Lower leg skin (tissue), 4 donors: ENCODE measurements at regions not wholly inside any gene's neighbourhood (a gene's known extent, or its start where the extent isn't known, plus 50 kb on each side); places are given as distances from the start of the nearest gene placed in this dataset.
A peak's percentile ranks its signal among the peaks of the same experiment; 100 is the strongest.

Experiments used
- DNase-seq, 2 donors: peaks; one replicate each; pipeline ENCODE4 v3.0.0-alpha.2; 2019; ENCODE audit warnings: low spot score in 2 of 2
- H3K4me3 ChIP-seq: fragments of 200-600 bp; sonication (generic); 2 replicates; pipeline ENCODE4 v1.5.1; 2017; ENCODE audit warnings: mild to moderate bottlenecking, low read depth; ENCODE audit not compliant: poor library complexity, severe bottlenecking
- POLR2A ChIP-seq, 2 donors: fragments of 450-650 bp; IDR thresholded peaks; one replicate each; pipeline ENCODE4 v1.6.1; 2016 to 2017; ENCODE audit warnings: antibody characterized with exemption in 2 of 2, mild to moderate bottlenecking in 1 of 2, moderate library complexity in 1 of 2
- whole genome bisulfite sequencing, 2 donors: methylation state at CpG; one replicate each; pipeline ENCODE4 v1.1.5; 2018; 5-methylcytosine and 5-hydroxymethylcytosine counted together
- intact Hi-C: fragments of 100-400 bp; cut with DNase I; formaldehyde crosslinking; loops from one replicate; pipeline ENCODE4 v1.15.0; 2023; ENCODE audit warnings: low total_unique reads
- TF ChIP-seq, protein P1 (sequence below), 3 donors: fragments of 450-650 bp; IDR thresholded peaks; one replicate each; pipeline ENCODE4 v1.5.1; 2016; ENCODE audit warnings: antibody characterized with exemption in 3 of 3, mild to moderate bottlenecking in 3 of 3, moderate library complexity in 2 of 3

DNA sequence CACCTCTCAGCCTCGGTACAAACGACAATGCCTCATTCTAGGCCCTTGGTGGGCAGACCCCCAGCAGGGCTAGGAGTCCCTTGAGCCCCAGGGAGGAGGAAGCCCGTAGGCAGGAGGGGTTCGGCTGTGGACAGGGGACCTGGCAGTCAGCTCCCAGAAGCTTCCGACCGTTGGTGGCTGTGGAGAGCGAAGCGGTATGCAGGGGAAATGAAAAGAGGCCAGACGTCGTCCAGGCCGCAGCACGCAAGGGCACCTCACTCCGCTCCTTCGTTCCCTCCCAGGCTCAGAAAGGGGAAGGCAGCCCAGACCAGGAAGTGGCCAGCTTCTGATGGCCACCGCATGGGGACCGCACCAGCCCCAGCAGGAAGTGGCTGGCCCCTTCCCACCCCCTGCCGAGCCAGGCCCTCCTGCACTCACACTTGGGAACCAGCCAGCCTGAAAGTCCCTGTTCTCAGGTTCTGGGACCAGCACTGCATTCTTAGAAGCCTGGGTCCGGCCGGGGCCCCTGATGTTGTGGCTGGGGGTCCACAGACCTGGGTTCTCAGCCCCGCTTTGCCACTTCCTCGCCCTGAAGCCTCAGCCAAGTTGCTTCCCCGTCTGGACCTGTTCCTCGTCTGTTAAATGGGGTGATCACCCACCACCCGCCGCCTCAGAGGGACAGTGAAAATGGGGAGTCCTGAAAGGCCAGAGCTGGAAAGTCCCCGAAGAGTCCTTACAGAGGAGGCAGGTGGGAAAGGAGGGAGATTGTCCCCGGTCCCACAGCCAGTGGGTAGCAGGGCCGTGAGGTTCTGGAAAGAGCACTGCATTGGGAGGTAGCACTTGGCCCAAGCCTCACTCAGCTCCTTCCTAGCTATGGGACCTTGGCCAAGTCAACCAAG lies 104.0 kb upstream of the RUNX3 start:
- no peak overlapping the region for H3K4me3 ChIP-seq
- TF ChIP-seq, protein P1, sequence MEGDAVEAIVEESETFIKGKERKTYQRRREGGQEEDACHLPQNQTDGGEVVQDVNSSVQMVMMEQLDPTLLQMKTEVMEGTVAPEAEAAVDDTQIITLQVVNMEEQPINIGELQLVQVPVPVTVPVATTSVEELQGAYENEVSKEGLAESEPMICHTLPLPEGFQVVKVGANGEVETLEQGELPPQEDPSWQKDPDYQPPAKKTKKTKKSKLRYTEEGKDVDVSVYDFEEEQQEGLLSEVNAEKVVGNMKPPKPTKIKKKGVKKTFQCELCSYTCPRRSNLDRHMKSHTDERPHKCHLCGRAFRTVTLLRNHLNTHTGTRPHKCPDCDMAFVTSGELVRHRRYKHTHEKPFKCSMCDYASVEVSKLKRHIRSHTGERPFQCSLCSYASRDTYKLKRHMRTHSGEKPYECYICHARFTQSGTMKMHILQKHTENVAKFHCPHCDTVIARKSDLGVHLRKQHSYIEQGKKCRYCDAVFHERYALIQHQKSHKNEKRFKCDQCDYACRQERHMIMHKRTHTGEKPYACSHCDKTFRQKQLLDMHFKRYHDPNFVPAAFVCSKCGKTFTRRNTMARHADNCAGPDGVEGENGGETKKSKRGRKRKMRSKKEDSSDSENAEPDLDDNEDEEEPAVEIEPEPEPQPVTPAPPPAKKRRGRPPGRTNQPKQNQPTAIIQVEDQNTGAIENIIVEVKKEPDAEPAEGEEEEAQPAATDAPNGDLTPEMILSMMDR (IDR thresholded peaks at IDR 0.05): no peak
- TF ChIP-seq POLR2A (IDR thresholded peaks at IDR 0.05): no peak
- intact Hi-C loops: no loop called here
- 82 to 83% methylated on average over 20 to 28 of the region's 28 CpGs for WGBS, 2 donors
- DNase-seq: peak; percentile 28 to 87

DNA sequence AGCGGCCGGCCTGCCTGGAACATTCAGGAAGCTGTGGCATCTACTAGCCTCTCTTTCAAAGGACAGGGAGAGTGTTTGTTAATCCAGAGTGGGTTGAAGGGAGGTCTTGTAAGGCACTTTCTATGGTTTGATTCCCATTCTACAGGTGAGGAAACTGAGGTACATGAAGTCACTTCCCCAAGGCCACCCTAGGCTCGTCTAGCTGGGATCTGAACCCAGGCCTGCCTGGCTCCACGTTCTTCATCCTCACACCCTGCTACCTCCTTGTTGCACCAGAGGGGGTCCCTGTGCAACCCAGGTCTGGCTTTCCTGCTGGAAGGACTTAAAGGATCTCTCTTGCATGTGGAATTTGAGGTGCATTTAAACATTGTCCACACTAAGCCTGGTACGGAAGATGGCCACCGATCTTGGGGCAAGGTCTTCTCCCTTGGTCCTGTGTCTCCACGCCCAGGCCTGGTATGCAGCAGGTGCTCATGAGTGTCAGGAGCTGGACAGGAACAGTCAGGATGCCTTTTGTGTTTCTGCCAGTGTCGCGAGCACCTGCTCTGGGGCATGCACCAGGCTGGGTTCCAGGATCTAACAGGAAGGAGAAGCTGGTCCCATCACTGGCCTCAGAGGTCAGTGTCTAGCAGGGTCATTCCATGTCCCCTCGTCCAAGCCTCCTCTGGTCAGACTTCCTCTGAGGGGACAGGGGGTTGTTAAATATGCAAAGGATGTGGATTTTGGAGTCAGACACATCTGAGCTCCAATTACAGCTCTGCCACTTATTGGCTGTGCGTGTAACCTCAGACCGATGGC lies 103.2 kb upstream of the RUNX3 start:
- intact Hi-C loops: no loop called here
- DNase-seq: no peak
- H3K4me3 ChIP-seq: no peak overlapping the region
- no peak for TF ChIP-seq POLR2A (IDR thresholded peaks at IDR 0.05)
- TF ChIP-seq, protein P1 (IDR thresholded peaks at IDR 0.05): no peak
- WGBS, 2 donors: 84 to 88% methylated on average over 12 of the region's 12 CpGs

DNA sequence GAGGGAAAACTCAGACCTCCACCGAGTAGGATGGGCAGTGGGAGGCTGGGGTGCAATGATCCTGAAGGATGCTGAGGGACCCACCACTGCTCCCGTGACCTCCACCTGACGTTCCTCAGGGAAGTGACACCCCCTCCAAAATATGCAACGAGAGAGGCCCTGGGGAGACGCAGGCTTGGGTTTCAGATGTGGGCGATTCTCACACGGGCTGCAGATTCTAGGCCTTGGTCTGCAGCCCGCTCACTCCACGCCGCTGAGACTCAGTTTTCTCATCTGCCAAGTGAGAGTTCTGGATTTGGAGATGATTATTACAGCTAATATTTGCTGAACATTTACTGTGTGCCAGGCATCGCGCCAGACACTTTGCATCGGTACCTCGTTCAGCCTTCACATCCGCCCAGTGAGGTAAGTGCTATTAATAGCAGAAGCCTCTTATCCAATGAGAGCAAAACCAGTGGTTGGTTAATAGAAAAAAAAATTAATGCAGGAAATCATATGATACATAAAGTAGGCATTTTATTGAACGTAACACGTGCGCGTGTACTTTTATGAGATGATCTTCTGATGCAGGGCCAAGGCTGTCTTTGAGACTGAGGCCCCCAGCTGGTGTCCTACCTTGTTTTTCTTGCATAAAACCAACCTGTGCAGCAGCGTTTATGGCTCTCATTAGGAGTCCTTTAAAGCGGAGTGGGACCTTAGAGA lies 102.0 kb upstream of the RUNX3 start:
- 41 to 52% methylated on average over 21 of the region's 21 CpGs for WGBS, 2 donors
- TF ChIP-seq, protein P1 (IDR thresholded peaks at IDR 0.05): no peak
- TF ChIP-seq POLR2A (IDR thresholded peaks at IDR 0.05): no peak
- H3K4me3 ChIP-seq: no peak overlapping the region
- intact Hi-C loops: no loop called here
- peak in 1 of 2 donors; percentile 38 for DNase-seq

DNA sequence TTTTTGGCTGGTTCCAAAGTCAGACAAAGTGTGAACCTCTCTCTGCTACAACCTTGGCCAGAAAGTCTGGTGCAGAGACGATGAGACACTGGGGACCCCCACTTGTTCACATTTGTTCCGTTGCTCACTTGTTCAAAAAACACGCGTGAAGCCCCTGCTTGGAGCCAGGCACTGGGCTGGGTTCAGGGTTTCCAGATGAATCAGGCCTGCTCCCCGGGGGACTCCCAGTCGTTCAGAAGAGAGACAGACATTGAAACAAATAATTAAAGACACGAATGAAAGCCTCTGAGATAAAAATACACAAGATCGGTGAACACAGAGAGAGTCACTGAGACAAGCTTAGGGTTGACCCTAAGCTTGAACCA lies 101.5 kb upstream of the RUNX3 start:
- 52 to 55% methylated on average over 8 of the region's 8 CpGs for WGBS, 2 donors
- no peak for DNase-seq
- H3K4me3 ChIP-seq: no peak overlapping the region
- no peak for TF ChIP-seq POLR2A (IDR thresholded peaks at IDR 0.05)
- TF ChIP-seq, protein P1 (IDR thresholded peaks at IDR 0.05): no peak
- intact Hi-C loops: no loop called here

DNA sequence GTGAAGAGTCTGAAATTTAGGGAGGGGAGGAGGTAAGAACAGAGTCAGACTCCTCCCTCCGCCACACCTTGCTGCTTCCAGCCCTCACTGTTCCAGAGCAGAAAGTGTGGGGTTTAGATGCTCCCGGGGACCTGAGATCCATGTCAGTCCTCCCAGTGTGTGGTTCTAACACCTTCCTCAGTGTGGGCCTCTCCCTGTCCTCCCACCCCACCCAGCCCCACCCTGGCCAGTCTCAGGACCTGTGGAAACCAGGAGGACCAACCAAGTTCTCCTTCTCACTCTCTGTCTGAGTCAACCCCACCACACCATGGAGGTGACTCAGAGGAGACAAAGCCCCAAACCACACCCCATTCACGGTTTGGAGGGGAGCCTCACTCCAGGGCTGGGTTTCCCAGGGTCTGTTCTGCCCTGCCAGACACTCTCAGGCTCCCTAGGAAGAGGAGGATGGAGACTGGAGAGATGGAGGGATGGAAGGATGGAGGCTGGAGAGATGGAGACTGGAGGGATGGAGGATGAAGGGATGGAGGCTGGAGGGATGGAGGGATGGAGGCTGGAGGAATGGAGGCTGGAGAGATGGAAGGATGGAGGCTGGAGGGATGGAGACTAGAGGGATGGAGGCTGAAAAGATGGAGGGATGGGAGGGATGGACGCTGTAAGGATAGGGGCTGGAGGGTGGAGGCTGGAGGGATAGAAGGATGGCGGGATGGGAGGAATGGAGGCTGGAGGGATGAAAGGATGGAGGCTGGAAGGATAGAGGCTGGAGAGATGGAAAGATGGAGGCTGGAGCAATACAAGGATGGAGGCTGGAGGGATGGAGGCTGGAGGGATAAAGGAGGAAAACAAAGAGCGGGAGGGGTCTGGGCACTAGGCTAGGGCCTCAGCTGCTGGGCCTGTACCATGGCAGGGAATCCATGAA lies 100.9 kb upstream of the RUNX3 start:
- WGBS, 2 donors: 61 to 65% methylated on average over 6 of the region's 6 CpGs
- TF ChIP-seq POLR2A (IDR thresholded peaks at IDR 0.05): no peak
- TF ChIP-seq, protein P1 (IDR thresholded peaks at IDR 0.05): no peak
- no peak overlapping the region for H3K4me3 ChIP-seq
- no peak for DNase-seq
- intact Hi-C loops: no loop called here
